A549 (cell line): ENCODE measurements at regions not wholly inside any gene's neighbourhood (a gene's known extent, or its start where the extent isn't known, plus 50 kb on each side); places are given as distances from the start of the nearest gene placed in this dataset.

Source experiments
- ATAC-seq, 2 experiments: fragments of 200-7000 bp in 1 of 2; fragments of >200 bp in 1 of 2; cut with Nextera tagmentation in 1 of 2; cut with Tn5 transposase in 1 of 2; 3 replicates each; pipeline versions ENCODE4 v1.8.0 to v1.9.1; 2018 to 2020; ENCODE audit warnings: mild to moderate bottlenecking in 1 of 2, moderate library complexity in 1 of 2
- CTCF ChIA-PET: fragments of 300-600 bp; sonication (Branson Sonifier 250); formaldehyde crosslinking; extraction: SDS; loops from one replicate; lab custom pipeline; 2021; ENCODE audit warnings: antibody characterized with exemption, inconsistent platforms; lab: Yijun Ruan, JAX
- POLR2A ChIA-PET: fragments of 350-600 bp; formaldehyde crosslinking; extraction: SDS; loops from one replicate; lab custom pipeline; 2021; ENCODE audit warnings: antibody characterized with exemption, inconsistent platforms; lab: Yijun Ruan, JAX
- DNase-seq, 2 experiments: peaks; one replicate each; pipeline versions ENCODE4 v3.0.0 to v3.0.0-alpha.2; 2011 to 2016; ENCODE audit warnings: low read depth in 1 of 2, low spot score in 1 of 2
- FAIRE-seq: peaks from 2 replicates; lab custom pipeline; 2011; peaks lifted over from hg19 to GRCh38; lab: Jason Lieb, UNC
- H3K27ac ChIP-seq, 2 experiments: fragments of >200 bp; sonication (Bioruptor Twin); formaldehyde crosslinking; 3 replicates each; pipeline ENCODE4 v1.5.1; 2016 to 2017
- H3K4me1 ChIP-seq: fragments of >200 bp; sonication (Bioruptor Twin); formaldehyde crosslinking; 3 replicates; pipeline ENCODE4 v1.6.1; 2016
- H3K4me2 ChIP-seq: fragments of >200 bp; sonication (Bioruptor Twin); formaldehyde crosslinking; 3 replicates; pipeline ENCODE4 v1.6.1; 2016
- H3K4me3 ChIP-seq: fragments of >200 bp; sonication (Bioruptor Twin); formaldehyde crosslinking; 3 replicates; pipeline ENCODE4 v1.5.1; 2016
- H3K9me3 ChIP-seq: fragments of >200 bp; sonication (Bioruptor Twin); formaldehyde crosslinking; 3 replicates; pipeline ENCODE4 v1.6.1; 2016
- ATOH8 ChIP-seq: fragments of 250-450 bp; sonication (Bioruptor Pico); IDR thresholded peaks from 2 replicates; pipeline ENCODE4 v1.5.0; 2020; ENCODE audit warnings: low read depth, mild to moderate bottlenecking, moderate library complexity
- BHLHE40 ChIP-seq: IDR thresholded peaks from 2 replicates; pipeline ENCODE4 v1.6.1; 2012; ENCODE audit warnings: low read depth, low read length, inconsistent platforms
- CBX8 ChIP-seq: fragments of 200-600 bp; sonication (generic); IDR thresholded peaks from 2 replicates; pipeline ENCODE4 v1.6.1; 2016
- CEBPB ChIP-seq, 2 experiments: fragments of >200 bp in 1 of 2; sonication (Bioruptor Twin) in 1 of 2; formaldehyde crosslinking in 1 of 2; IDR thresholded peaks; 2 replicates each; pipeline ENCODE4 v1.6.1; 2012 to 2016
- CHD4 ChIP-seq: fragments of 200-600 bp; sonication (generic); IDR thresholded peaks from 2 replicates; pipeline ENCODE4 v1.6.1; 2016; ENCODE audit warnings: antibody characterized with exemption, mild to moderate bottlenecking, borderline replicate concordance
- EHMT2 ChIP-seq: fragments of 200-600 bp; sonication (generic); IDR thresholded peaks from 2 replicates; pipeline ENCODE4 v1.6.1; 2016; ENCODE audit warnings: antibody characterized with exemption, low read depth, mild to moderate bottlenecking, moderate library complexity
- FOSL2 ChIP-seq, 2 experiments: fragments of 450-650 bp in 1 of 2; fragments of >200 bp in 1 of 2; sonication (Bioruptor Twin) in 1 of 2; formaldehyde crosslinking; IDR thresholded peaks; 2 replicates each; pipeline versions ENCODE4 v1.5.0 to v1.6.1; 2016 to 2020; ENCODE audit warnings: mild to moderate bottlenecking in 1 of 2, moderate library complexity in 1 of 2
- FOXS1 ChIP-seq: fragments of 250-450 bp; sonication (Bioruptor Pico); IDR thresholded peaks from 2 replicates; pipeline ENCODE4 v1.5.0; 2020; ENCODE audit warnings: mild to moderate bottlenecking, moderate library complexity
- GATA3 ChIP-seq: IDR thresholded peaks from 2 replicates; pipeline ENCODE4 v1.6.1; 2012; ENCODE audit warnings: borderline replicate concordance
- HDAC2 ChIP-seq: fragments of 200-600 bp; sonication (generic); IDR thresholded peaks from 2 replicates; pipeline ENCODE4 v1.6.1; 2016
- HOXB5 ChIP-seq: fragments of 250-450 bp; sonication (Bioruptor Pico); IDR thresholded peaks from 2 replicates; pipeline ENCODE4 v1.5.0; 2020; ENCODE audit warnings: mild to moderate bottlenecking, moderate library complexity
- JUN ChIP-seq, 2 experiments: fragments of >200 bp; sonication (Bioruptor Twin); formaldehyde crosslinking; IDR thresholded peaks; 2 replicates in 1 of 2; 3 replicates in 1 of 2; pipeline ENCODE4 v1.6.1; 2016 to 2017
- JUNB ChIP-seq: fragments of >200 bp; sonication (Bioruptor Twin); formaldehyde crosslinking; IDR thresholded peaks from 2 replicates; pipeline ENCODE4 v1.6.1; 2016
- MAX ChIP-seq: IDR thresholded peaks from 2 replicates; pipeline ENCODE4 v1.6.1; 2012
- NR3C1 ChIP-seq: fragments of >200 bp; sonication (Bioruptor Twin); formaldehyde crosslinking; IDR thresholded peaks from 3 replicates; pipeline ENCODE4 v1.6.1; 2017
- PBX3 ChIP-seq: IDR thresholded peaks from 2 replicates; pipeline ENCODE4 v1.6.1; 2012
- POLR2A ChIP-seq: IDR thresholded peaks from 2 replicates; pipeline ENCODE4 v1.6.1; 2012; ENCODE audit warnings: mild to moderate bottlenecking, low read length
- POLR2AphosphoS2 ChIP-seq: conservative IDR thresholded peaks from 2 replicates; pipeline ENCODE4 v1.6.1; 2012; ENCODE audit warnings: low read length, improper control_type of control experiment, inconsistent platforms
- RAD21 ChIP-seq, 2 experiments: fragments of >200 bp in 1 of 2; sonication (Bioruptor Twin) in 1 of 2; formaldehyde crosslinking in 1 of 2; IDR thresholded peaks in 1 of 2; conservative IDR thresholded peaks in 1 of 2; 2 replicates in 1 of 2; 3 replicates in 1 of 2; pipeline ENCODE4 v1.6.1; 2012 to 2018; ENCODE audit warnings: inconsistent platforms in 1 of 2
- RFX5 ChIP-seq: fragments of 450-650 bp; IDR thresholded peaks from 2 replicates; pipeline ENCODE4 v1.7.1; 2014; ENCODE audit warnings: antibody characterized with exemption, mild to moderate bottlenecking, moderate library complexity
- SMC3 ChIP-seq: fragments of >200 bp; sonication (Bioruptor Twin); formaldehyde crosslinking; IDR thresholded peaks from 3 replicates; pipeline ENCODE4 v1.6.1; 2018; ENCODE audit warnings: inconsistent platforms
- SREBF2 ChIP-seq: fragments of 450-650 bp; IDR thresholded peaks from 2 replicates; pipeline ENCODE4 v1.6.1; 2014; ENCODE audit warnings: mild to moderate bottlenecking, moderate library complexity
- TFCP2L1 ChIP-seq: fragments of 250-450 bp; sonication (Bioruptor Pico); IDR thresholded peaks from 2 replicates; pipeline ENCODE4 v1.5.0; 2021; ENCODE audit warnings: mild to moderate bottlenecking
- TP53 ChIP-seq: fragments of 250-450 bp; sonication (Bioruptor Pico); IDR thresholded peaks from 2 replicates; pipeline ENCODE4 v1.5.0; 2021; ENCODE audit warnings: mild to moderate bottlenecking, moderate library complexity
- ZFP36 ChIP-seq: fragments of 450-650 bp; IDR thresholded peaks from 2 replicates; pipeline ENCODE4 v1.6.1; 2014; ENCODE audit warnings: borderline replicate concordance; ENCODE audit not compliant: partially characterized antibody
- ZNF302 ChIP-seq: fragments of 250-450 bp; sonication (Bioruptor Pico); IDR thresholded peaks from 2 replicates; pipeline ENCODE4 v1.9.0; 2021; ENCODE audit warnings: inconsistent platforms, mild to moderate bottlenecking, moderate library complexity
- WGBS: methylation state at CpG from one replicate; pipeline ENCODE4 v1.1.6; 2017; ENCODE audit errors: missing lambda C conversion rate; 5-methylcytosine and 5-hydroxymethylcytosine counted together
- TF ChIP-seq, protein P1 (sequence below): IDR thresholded peaks from 2 replicates; pipeline ENCODE4 v1.6.1; 2012; ENCODE audit warnings: low read depth, borderline replicate concordance

DNA sequence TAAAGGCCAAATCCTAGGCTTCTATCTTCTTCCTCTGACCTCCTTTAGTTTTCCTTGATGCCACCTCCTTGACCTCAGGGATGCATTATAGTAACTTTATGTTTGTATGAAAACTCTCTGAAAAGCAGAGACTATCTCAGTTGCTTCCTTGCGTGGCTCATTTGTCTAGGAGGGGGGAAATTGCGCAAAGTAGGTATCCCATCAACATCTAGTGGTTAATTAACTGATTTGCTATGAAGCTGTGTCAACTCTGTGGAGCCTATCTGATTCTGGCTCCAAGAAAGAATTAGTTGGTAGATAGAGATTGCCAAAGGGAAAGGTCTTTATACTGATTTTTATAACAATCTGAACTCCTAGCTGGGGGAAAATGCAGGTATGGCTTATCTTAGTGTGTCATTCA lies 82.1 kb upstream of the FRY start:
- no peak overlapping the region for H3K4me3 ChIP-seq
- no peak overlapping the region for H3K27ac ChIP-seq
- ChIA-PET CTCF (interaction anchor here (0.6 kb wide), 1 partner anchor 1208 kb away, joined by 3 read pairs; no protein-coding TSS in a partner anchor), POLR2A (no interaction called here)
- no peak overlapping the region for H3K4me2 ChIP-seq
- no peak for TF ChIP-seq FOSL2 (IDR thresholded peaks at IDR 0.05)
- no peak for TF ChIP-seq FOSL2 (CRISPR knock-in tag; IDR thresholded peaks at IDR 0.05)
- TF ChIP-seq, protein P1, sequence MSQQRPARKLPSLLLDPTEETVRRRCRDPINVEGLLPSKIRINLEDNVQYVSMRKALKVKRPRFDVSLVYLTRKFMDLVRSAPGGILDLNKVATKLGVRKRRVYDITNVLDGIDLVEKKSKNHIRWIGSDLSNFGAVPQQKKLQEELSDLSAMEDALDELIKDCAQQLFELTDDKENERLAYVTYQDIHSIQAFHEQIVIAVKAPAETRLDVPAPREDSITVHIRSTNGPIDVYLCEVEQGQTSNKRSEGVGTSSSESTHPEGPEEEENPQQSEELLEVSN = no peak
- no peak for TF ChIP-seq PBX3
- TF ChIP-seq, all 56 proteins: peak for 0
- FAIRE-seq (no peak), ATAC-seq (no peak), DNase-seq (no peak)
- WGBS = 77% methylated on average over 2 of the region's 2 CpGs
- H3K9me3 ChIP-seq = no peaks in the 10 kb centered on the region
- H3K4me1 ChIP-seq = no peaks in the 10 kb centered on the region

GRCh38 chr13:31950111-31950815 lies 81.3 kb upstream of the FRY start:
- Histone ChIP-seq H3K4me3 (no peak overlapping the region), H3K9me3 (no peaks in the 10 kb centered on the region), H3K4me1 (no peaks in the 10 kb centered on the region), H3K27ac (no peak overlapping the region), H3K4me2 (no peak overlapping the region)
- no peak for DNase-seq
- ChIA-PET CTCF (interaction anchor here (0.6 kb wide), 1 partner anchor 1207 kb away, joined by 3 read pairs; no protein-coding TSS in a partner anchor), POLR2A (no interaction called here)
- FAIRE-seq = no peak
- 37% methylated on average over 2 of the region's 2 CpGs for WGBS
- no peak for ATAC-seq
- TF ChIP-seq GATA3 (no peak), RFX5 (no peak), EHMT2 (no peak), JUNB (no peak), HDAC2 (no peak), CBX8 (no peak), SREBF2 (no peak), TP53 (CRISPR knock-in tag) (no peak), ZFP36 (no peak), PBX3 (no peak), ZNF302 (no peak), HOXB5 (CRISPR knock-in tag) (no peak), NR3C1 (no peak), RAD21 (conservative IDR thresholded peaks at IDR 0.05 in 1 of 2, IDR thresholded peaks at IDR 0.05 in 1 of 2) (no peak), CEBPB (IDR thresholded peaks at IDR 0.05) (no peak)
- TF ChIP-seq, protein P1 = no peak

GRCh38 chr13:31951215-31951678 lies 80.3 kb upstream of the FRY start:
- no peak overlapping the region for H3K4me3 ChIP-seq
- no peaks in the 10 kb centered on the region for H3K4me1 ChIP-seq
- CTCF ChIA-PET = no interaction called here
- WGBS = 48% methylated on average over 3 of the region's 3 CpGs
- no peaks in the 10 kb centered on the region for H3K9me3 ChIP-seq
- FAIRE-seq = no peak
- ATAC-seq = no peak
- DNase-seq = no peak
- H3K27ac ChIP-seq = no peak overlapping the region
- POLR2A ChIA-PET = no interaction called here
- H3K4me2 ChIP-seq = no peak overlapping the region
- no peak for TF ChIP-seq POLR2A
- no peak for TF ChIP-seq FOXS1
- no peak for TF ChIP-seq JUN (IDR thresholded peaks at IDR 0.05)
- no peak for TF ChIP-seq MAX
- no peak for TF ChIP-seq ATOH8
- no peak for TF ChIP-seq POLR2AphosphoS2
- no peak for TF ChIP-seq CHD4
- no peak for TF ChIP-seq TFCP2L1 (CRISPR knock-in tag)
- no peak for TF ChIP-seq SMC3
- TF ChIP-seq RAD21 (conservative IDR thresholded peaks at IDR 0.05 in 1 of 2, IDR thresholded peaks at IDR 0.05 in 1 of 2) = no peak
- no peak for TF ChIP-seq BHLHE40
